LHCN-M2 (cell line): ENCODE measurements at regions not wholly inside any gene's neighbourhood (a gene's known extent, or its start where the extent isn't known, plus 50 kb on each side); places are given as distances from the start of the nearest gene placed in this dataset.

Experiments
- DNase-seq: peaks from one replicate; pipeline ENCODE4 v3.0.0-alpha.2; 2012; ENCODE audit warnings: low read depth

DNA sequence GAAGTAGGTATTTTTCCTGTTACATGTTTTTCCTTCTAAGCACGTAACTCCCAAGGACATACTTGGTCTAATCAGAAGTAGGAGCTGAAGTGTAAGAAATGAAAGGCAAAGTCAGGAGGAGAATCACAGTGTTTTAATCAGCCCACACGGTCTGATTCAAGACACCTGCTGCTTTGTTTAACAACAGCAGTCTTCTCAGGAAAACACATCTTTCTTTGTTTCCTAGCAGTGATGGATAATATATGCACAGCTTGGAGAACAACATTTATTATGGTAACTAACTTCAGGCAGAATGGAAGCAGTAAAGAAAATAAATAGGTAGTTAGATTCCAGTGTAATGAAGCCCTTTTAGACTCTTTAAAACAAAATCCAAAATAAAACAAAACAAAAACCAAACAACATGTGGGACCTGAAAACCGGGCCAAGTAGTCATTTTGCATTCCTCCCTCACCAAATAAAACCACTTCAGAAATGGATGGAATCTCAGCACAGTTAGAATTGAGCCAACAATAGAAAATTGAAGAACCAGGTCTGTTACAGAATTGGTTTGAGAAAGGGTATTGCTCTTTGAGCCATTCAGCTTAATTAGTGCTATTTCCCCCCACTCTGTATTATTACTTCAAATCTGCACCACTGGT is 61.1 kb upstream of the UGP2 start:
- no peak for DNase-seq

GRCh38 chr2:63784461-63784860 is 57.2 kb upstream of the UGP2 start:
- no peak for DNase-seq

DNA sequence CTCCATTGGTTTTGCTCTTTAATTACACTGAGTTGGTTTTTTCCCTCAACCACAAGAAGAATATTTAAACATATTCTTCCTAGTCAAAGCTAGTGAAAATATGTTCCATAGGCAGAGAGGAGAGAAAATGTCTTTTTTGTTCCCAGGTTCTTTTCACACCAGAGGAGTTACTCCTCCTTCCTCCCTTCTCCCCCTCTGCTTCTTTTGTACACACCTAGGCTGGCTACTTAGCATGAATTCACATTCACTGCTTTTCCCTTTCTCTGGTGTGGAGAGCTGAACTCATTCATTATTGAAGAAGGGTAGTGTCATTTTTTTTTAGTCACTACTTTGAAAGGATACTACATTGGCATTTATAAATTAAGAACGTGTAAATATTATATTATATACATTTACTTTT is 56.6 kb upstream of the UGP2 start:
- DNase-seq: no peak

DNA sequence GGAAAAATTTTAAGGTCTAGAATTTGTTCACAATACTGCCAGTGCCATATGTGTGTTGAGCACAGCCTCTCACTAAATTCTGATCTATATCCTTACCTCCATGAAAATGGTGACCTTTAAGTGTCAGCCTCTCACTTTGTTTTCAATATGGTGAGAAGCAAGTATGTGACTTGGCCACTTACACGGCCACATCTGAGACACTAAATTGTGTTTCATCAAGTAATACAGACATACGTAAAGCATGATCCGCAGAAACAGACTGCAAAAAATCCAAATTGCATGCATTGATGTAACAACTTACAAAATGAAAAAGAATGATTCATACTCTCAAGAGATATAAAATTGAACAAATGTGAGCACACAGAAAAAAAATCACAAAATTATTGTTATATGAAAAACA is 55.2 kb upstream of the UGP2 start:
- DNase-seq: no peak

- DNase-seq: peak; percentile 84
Observed at GRCh38 chr2:63788071-63788470, 53.6 kb upstream of the UGP2 start.

DNA sequence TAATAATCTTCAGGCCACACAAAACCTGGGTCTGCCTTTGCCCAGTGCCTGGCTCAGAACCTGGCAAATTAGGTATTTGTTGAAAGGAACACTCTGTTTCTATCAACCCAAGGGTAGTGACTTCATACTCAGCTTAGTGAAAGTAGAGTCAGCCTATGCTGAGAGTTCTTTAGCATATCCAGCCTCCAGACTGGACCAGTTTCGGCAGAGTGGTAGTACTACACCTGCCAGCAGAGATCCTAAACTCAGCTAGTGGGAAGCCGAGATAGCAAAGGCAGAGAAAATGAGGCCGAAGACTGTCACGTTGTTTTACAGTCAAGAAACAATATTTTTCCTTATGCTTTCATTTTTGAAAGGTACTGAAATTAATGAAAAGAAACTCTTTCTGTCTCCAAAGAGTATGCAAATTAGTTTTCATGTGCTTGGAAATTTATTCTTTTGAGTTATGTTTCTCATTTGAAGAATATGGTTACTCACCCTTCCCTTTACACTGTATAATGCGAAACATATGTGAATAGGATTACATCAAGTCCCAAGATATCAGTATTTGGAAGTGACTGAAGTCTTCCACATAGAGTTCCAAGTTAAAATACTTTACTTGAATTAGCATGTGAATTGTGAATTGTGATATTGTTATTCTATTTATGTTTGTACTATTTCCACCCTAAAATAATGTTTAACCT is 52.2 kb upstream of the UGP2 start:
- DNase-seq: no peak

- DNase-seq: no peak
Observed at GRCh38 chr2:63790491-63790890, 51.2 kb upstream of the UGP2 start.

- peak; percentile 85 for DNase-seq
Observed at GRCh38 chr2:63790906-63791305, 50.8 kb upstream of the UGP2 start.

GRCh38 chr2:63791387-63791786 is 50.3 kb upstream of the UGP2 start:
- no peak for DNase-seq
